ENCODE measurements at regions not wholly inside any gene's neighbourhood (a gene's known extent, or its start where the extent isn't known, plus 50 kb on each side); places are given as distances from the start of the nearest gene placed in this dataset.
"Not testable (repeated sequence)": the region's sequence is repeated elsewhere in the genome, so short reads cannot be mapped to it uniquely, and the experiment has no call there.

DNA sequence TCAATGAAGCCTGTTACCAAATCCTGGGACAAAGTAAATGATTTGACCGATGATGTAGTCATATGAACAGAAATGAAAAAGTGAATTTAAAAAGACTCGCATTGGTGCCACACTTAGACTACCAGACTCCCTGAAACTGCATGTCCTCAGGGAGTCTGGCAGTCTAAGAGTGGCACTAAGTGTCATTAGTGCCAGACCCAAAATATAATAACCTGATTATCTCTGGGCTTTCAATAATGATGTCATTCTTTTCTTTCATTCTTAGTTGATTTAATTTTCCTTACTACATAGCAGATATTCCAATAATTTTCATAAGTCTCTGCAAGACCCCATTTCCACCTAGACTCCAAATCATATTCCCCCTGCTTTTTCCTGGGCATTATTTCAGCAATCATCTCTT lies 59.0 kb downstream of the OR2K2 start:
- CTCF ChIA-PET: no interaction called here
- no peak for ATAC-seq
- TF ChIP-seq, protein P1, sequence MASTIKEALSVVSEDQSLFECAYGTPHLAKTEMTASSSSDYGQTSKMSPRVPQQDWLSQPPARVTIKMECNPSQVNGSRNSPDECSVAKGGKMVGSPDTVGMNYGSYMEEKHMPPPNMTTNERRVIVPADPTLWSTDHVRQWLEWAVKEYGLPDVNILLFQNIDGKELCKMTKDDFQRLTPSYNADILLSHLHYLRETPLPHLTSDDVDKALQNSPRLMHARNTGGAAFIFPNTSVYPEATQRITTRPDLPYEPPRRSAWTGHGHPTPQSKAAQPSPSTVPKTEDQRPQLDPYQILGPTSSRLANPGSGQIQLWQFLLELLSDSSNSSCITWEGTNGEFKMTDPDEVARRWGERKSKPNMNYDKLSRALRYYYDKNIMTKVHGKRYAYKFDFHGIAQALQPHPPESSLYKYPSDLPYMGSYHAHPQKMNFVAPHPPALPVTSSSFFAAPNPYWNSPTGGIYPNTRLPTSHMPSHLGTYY (CRISPR knock-in tag; IDR thresholded peaks at IDR 0.05): no peak
- TF ChIP-seq, protein P2, sequence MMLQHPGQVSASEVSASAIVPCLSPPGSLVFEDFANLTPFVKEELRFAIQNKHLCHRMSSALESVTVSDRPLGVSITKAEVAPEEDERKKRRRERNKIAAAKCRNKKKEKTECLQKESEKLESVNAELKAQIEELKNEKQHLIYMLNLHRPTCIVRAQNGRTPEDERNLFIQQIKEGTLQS (CRISPR knock-in tag; conservative IDR thresholded peaks at IDR 0.05): no peak
- TF ChIP-seq HMGA2 (CRISPR knock-in tag; IDR thresholded peaks at IDR 0.05) (no peak), ZNF396 (CRISPR knock-in tag; IDR thresholded peaks at IDR 0.05; ENCODE audit: borderline replicate concordance) (no peak), ZNF232 (CRISPR knock-in tag; IDR thresholded peaks at IDR 0.05) (no peak), ESRRA (CRISPR knock-in tag; IDR thresholded peaks at IDR 0.05; ENCODE audit: borderline replicate concordance) (no peak)
- TF ChIP-seq, protein P3, sequence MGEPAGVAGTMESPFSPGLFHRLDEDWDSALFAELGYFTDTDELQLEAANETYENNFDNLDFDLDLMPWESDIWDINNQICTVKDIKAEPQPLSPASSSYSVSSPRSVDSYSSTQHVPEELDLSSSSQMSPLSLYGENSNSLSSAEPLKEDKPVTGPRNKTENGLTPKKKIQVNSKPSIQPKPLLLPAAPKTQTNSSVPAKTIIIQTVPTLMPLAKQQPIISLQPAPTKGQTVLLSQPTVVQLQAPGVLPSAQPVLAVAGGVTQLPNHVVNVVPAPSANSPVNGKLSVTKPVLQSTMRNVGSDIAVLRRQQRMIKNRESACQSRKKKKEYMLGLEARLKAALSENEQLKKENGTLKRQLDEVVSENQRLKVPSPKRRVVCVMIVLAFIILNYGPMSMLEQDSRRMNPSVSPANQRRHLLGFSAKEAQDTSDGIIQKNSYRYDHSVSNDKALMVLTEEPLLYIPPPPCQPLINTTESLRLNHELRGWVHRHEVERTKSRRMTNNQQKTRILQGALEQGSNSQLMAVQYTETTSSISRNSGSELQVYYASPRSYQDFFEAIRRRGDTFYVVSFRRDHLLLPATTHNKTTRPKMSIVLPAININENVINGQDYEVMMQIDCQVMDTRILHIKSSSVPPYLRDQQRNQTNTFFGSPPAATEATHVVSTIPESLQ (CRISPR knock-in tag; IDR thresholded peaks at IDR 0.05): no peak
- Mint-ChIP-seq H3K4me1 (peaks cover 8% of the 10 kb centered on the region), H3K27me3 (ENCODE audit: low read depth) (no peaks in the 10 kb centered on the region), H3K9me3 (peaks cover 33% of the 10 kb centered on the region), H3K27ac (no peak overlapping the region), H3K36me3 (peaks cover 19% of the 10 kb centered on the region), H3K4me3 (no peak overlapping the region)
- POLR2A ChIA-PET: no interaction called here
- DNase-seq (ENCODE audit: low spot score): no peak

DNA sequence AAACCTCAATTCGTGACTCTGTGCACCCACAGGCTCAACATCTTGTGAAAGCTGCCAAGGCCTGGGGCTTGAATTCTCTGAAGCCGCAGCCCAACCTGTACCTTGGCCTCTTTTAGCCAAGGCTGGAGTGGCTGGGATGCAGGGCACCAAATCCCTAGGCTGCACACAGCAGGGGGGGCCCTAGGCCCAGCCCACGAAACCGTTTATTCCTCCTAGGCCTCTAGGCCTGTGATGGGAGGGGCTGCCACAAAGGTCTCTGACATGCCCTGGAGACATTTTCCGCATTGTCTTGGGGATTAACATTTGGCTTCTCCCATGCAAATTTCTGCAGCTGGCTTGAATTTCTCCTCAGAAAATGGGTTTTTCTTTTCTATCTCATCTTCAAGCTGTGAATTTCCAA lies 64.0 kb downstream of the OR2K2 start:
- H3K9me3 Mint-ChIP-seq: peaks cover 48% of the 10 kb centered on the region
- DNase-seq (ENCODE audit: low spot score); H3K4me3 Mint-ChIP-seq; H3K27ac Mint-ChIP-seq; H3K4me1 Mint-ChIP-seq; ATAC-seq; POLR2A ChIA-PET; H3K27me3 Mint-ChIP-seq (ENCODE audit: low read depth); CTCF ChIA-PET: not testable (repeated sequence)
- H3K36me3 Mint-ChIP-seq: peaks cover 34% of the 10 kb centered on the region

DNA sequence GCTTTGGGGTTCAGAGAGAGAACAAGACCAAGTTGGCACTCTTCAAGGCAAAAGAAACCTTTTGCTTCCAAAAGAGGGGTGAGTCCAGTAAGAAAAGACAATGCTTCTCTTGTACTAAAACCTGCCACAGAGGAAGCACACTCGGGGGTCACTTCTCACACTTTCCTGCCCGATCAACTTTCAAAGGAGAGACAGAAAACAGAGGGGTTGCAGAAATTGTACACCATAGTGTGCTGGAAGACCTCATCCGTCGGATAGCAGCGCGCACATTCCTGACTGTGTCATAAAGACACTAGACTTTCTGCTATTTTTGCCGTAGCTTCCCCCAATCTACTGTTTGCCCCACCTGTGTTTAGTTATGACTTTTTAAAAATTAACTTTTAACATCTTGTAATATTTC lies 66.9 kb downstream of the OR2K2 start:
- Mint-ChIP-seq H3K4me1 (peaks cover 3% of the 10 kb centered on the region; the same call in 1 of the 2 replicates), H3K27me3 (ENCODE audit: low read depth) (no peaks in the 10 kb centered on the region), H3K9me3 (peaks cover 46% of the 10 kb centered on the region), H3K36me3 (peaks cover 34% of the 10 kb centered on the region), H3K4me3 (no peak overlapping the region), H3K27ac (no peak overlapping the region)
- ChIA-PET POLR2A (no interaction called here), CTCF (no interaction called here)
- ATAC-seq (no peak), DNase-seq (ENCODE audit: low spot score) (no peak)
- TF ChIP-seq, protein P4, sequence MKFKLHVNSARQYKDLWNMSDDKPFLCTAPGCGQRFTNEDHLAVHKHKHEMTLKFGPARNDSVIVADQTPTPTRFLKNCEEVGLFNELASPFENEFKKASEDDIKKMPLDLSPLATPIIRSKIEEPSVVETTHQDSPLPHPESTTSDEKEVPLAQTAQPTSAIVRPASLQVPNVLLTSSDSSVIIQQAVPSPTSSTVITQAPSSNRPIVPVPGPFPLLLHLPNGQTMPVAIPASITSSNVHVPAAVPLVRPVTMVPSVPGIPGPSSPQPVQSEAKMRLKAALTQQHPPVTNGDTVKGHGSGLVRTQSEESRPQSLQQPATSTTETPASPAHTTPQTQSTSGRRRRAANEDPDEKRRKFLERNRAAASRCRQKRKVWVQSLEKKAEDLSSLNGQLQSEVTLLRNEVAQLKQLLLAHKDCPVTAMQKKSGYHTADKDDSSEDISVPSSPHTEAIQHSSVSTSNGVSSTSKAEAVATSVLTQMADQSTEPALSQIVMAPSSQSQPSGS (CRISPR knock-in tag; IDR thresholded peaks at IDR 0.05; ENCODE audit: borderline replicate concordance, low read depth): no peak
- TF ChIP-seq FOXJ3 (CRISPR knock-in tag; IDR thresholded peaks at IDR 0.05; ENCODE audit: borderline replicate concordance) (no peak), IRF2 (CRISPR knock-in tag; IDR thresholded peaks at IDR 0.05; ENCODE audit: borderline replicate concordance, low read depth) (no peak), SMAD4 (CRISPR knock-in tag; IDR thresholded peaks at IDR 0.05) (no peak), EMX1 (CRISPR knock-in tag; IDR thresholded peaks at IDR 0.05) (no peak), SOX15 (CRISPR knock-in tag; IDR thresholded peaks at IDR 0.05) (no peak)
- TF ChIP-seq, protein P5, sequence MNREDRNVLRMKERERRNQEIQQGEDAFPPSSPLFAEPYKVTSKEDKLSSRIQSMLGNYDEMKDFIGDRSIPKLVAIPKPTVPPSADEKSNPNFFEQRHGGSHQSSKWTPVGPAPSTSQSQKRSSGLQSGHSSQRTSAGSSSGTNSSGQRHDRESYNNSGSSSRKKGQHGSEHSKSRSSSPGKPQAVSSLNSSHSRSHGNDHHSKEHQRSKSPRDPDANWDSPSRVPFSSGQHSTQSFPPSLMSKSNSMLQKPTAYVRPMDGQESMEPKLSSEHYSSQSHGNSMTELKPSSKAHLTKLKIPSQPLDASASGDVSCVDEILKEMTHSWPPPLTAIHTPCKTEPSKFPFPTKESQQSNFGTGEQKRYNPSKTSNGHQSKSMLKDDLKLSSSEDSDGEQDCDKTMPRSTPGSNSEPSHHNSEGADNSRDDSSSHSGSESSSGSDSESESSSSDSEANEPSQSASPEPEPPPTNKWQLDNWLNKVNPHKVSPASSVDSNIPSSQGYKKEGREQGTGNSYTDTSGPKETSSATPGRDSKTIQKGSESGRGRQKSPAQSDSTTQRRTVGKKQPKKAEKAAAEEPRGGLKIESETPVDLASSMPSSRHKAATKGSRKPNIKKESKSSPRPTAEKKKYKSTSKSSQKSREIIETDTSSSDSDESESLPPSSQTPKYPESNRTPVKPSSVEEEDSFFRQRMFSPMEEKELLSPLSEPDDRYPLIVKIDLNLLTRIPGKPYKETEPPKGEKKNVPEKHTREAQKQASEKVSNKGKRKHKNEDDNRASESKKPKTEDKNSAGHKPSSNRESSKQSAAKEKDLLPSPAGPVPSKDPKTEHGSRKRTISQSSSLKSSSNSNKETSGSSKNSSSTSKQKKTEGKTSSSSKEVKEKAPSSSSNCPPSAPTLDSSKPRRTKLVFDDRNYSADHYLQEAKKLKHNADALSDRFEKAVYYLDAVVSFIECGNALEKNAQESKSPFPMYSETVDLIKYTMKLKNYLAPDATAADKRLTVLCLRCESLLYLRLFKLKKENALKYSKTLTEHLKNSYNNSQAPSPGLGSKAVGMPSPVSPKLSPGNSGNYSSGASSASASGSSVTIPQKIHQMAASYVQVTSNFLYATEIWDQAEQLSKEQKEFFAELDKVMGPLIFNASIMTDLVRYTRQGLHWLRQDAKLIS (CRISPR knock-in tag; IDR thresholded peaks at IDR 0.05; ENCODE audit: borderline replicate concordance): no peak
- TF ChIP-seq, protein P6, sequence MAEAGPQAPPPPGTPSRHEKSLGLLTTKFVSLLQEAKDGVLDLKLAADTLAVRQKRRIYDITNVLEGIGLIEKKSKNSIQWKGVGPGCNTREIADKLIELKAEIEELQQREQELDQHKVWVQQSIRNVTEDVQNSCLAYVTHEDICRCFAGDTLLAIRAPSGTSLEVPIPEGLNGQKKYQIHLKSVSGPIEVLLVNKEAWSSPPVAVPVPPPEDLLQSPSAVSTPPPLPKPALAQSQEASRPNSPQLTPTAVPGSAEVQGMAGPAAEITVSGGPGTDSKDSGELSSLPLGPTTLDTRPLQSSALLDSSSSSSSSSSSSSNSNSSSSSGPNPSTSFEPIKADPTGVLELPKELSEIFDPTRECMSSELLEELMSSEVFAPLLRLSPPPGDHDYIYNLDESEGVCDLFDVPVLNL (CRISPR knock-in tag; IDR thresholded peaks at IDR 0.05; ENCODE audit: borderline replicate concordance, low read depth): no peak
- TF ChIP-seq, protein P7, sequence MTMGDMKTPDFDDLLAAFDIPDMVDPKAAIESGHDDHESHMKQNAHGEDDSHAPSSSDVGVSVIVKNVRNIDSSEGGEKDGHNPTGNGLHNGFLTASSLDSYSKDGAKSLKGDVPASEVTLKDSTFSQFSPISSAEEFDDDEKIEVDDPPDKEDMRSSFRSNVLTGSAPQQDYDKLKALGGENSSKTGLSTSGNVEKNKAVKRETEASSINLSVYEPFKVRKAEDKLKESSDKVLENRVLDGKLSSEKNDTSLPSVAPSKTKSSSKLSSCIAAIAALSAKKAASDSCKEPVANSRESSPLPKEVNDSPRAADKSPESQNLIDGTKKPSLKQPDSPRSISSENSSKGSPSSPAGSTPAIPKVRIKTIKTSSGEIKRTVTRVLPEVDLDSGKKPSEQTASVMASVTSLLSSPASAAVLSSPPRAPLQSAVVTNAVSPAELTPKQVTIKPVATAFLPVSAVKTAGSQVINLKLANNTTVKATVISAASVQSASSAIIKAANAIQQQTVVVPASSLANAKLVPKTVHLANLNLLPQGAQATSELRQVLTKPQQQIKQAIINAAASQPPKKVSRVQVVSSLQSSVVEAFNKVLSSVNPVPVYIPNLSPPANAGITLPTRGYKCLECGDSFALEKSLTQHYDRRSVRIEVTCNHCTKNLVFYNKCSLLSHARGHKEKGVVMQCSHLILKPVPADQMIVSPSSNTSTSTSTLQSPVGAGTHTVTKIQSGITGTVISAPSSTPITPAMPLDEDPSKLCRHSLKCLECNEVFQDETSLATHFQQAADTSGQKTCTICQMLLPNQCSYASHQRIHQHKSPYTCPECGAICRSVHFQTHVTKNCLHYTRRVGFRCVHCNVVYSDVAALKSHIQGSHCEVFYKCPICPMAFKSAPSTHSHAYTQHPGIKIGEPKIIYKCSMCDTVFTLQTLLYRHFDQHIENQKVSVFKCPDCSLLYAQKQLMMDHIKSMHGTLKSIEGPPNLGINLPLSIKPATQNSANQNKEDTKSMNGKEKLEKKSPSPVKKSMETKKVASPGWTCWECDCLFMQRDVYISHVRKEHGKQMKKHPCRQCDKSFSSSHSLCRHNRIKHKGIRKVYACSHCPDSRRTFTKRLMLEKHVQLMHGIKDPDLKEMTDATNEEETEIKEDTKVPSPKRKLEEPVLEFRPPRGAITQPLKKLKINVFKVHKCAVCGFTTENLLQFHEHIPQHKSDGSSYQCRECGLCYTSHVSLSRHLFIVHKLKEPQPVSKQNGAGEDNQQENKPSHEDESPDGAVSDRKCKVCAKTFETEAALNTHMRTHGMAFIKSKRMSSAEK (CRISPR knock-in tag; IDR thresholded peaks at IDR 0.05; ENCODE audit: borderline replicate concordance): no peak
